ENCODE measurements at regions not wholly inside any gene's neighbourhood (a gene's known extent, or its start where the extent isn't known, plus 50 kb on each side); places are given as distances from the start of the nearest gene placed in this dataset.

DNA sequence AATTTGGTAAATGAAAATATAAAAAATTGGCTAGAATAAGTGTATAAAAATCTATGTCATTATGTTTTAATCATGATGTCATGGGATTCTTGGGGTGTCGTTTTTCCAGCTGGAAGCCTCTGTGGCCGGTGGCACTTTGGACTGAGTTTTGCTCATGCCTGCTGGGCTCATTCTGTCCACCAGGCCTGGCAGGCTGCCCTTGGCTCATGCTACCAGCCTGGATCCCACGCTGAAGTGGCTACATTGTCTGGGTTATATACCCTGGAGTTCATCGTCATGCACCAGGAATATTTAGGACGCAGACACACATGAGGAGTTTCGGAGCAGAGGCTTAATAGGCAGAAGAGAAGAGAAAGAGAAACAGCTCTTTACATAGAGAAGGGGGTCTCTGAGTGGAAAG is 1913.7 kb upstream of the WWC1 start:
- no peak for DNase-seq (ENCODE audit: low read depth)

DNA sequence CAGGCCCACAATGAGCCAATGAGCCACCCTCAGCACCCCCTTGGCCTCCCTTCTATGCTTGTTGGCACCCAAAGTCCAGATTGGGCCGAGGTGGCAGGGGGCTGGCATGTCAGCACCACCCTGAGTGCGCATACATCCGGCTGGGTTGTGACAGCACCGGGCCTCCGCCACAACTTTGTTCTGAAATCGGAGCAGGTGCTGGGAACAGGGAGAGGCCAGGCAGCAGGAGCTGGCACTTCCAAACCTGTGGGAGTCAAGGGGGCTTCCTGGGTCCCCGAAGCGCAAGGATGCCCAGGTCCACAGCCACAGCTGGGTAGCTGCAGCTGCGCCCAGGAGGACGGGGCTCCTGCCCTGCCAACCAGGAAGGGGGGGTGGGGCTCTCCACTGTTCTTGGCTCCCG is 1911.9 kb upstream of the WWC1 start:
- no peak for DNase-seq (ENCODE audit: low read depth)

DNA sequence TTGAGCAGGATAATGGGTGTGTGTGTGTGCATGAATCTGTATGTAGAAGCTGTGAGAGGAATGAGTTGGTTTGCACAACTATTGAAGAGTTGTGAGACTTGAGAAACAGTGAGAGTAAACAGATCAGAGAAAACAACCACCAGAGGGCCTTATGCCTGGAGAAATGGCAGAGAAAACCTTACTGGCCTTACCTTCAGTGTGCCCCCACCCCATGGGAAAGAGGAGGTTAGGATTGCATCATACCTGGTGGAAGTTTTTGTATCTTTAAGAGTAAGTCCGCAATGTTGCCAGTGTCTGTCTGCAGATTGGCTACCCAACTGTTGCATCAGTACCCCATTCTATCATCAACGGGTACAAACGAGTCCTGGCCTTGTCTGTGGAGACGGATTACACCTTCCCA is 1909.4 kb upstream of the WWC1 start:
- no peak for DNase-seq (ENCODE audit: low read depth)

GRCh38 chr5:166398131-166398530 is 1893.3 kb upstream of the WWC1 start:
- no peak for DNase-seq (ENCODE audit: low read depth)

DNA sequence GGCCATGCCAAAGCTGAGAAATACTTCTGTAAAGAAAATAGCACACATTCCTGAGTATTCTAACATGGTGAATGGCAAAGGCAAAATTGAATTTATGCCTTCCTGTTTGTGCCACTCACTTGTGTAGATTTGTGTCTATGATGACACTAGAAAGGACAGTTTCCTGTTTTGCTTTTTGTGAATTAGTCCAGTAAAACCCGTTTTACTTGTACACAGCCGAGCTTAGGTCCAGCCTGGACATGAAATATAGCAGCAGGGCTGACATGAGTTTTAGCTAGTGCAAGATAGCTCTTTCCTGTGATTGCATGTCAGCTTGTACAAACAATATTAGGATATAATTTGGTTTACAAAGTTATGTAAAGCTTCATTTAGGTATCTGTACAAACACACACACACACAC is 1891.7 kb upstream of the WWC1 start:
- no peak for DNase-seq (ENCODE audit: low read depth)

- DNase-seq (ENCODE audit: low read depth), result no peak
Measured at GRCh38 chr5:166401391-166401790, 1890.1 kb upstream of the WWC1 start.

- no peak for DNase-seq (ENCODE audit: low read depth)
Measured at GRCh38 chr5:166412191-166412590, 1879.3 kb upstream of the WWC1 start.

- DNase-seq (ENCODE audit: low read depth), result no peak
Measured at GRCh38 chr5:166427211-166427610, 1864.2 kb upstream of the WWC1 start.

DNA sequence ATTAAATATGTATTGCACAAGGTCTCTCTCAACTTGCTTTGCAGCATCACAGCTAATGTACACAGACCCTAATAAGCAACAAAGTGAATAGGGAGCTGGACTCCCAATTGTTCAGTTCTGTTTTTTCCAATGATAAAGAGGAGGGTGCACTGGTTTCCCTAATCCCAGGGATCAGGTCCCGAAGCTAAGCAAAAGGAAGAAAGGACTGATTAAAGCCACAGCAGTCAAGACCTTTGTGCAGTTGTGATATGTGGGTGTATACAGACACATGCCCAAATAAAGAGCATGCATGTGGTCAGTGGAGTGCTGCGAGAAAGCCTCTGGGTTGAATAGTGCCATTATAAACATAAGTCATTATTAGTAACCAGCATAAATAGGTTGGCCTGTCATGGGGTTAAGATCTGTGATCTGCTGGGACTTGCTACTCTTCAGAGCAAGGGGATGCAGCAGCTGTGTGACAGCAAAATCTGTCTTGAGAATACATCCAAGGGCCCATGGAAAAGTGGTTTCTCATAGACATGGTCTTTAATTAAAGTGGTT is 1863.1 kb upstream of the WWC1 start:
- DNase-seq (ENCODE audit: low read depth), result no peak

- DNase-seq (ENCODE audit: low read depth), result no peak
Measured at GRCh38 chr5:166430491-166431319, 1860.7 kb upstream of the WWC1 start.

GRCh38 chr5:166431456-166431855 is 1860.0 kb upstream of the WWC1 start:
- DNase-seq (ENCODE audit: low read depth), result no peak

GRCh38 chr5:166433679-166434078 is 1857.8 kb upstream of the WWC1 start:
- no peak for DNase-seq (ENCODE audit: low read depth)

DNA sequence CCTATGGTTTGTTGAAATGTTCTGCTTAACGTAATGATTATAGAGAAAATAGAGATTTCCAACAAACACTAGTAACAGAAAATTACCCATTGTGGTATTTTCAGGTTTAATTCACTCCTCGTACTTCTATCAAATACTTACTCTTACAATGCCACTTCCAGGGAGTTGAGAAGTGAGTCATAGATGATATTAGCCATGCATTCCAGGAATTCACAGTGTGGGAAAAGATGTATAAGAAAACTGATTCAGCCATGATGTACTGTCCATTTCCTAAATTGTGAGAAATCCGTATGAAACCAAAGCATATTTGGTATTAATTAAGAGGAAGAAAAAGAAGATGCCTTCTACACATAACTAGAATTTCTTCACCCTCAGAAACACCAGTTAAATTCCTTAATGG is 1854.6 kb upstream of the WWC1 start:
- DNase-seq (ENCODE audit: low read depth), result no peak

GRCh38 chr5:166486348-166486747 is 1805.1 kb upstream of the WWC1 start:
- no peak for DNase-seq (ENCODE audit: low read depth)

GRCh38 chr5:166488560-166488959 is 1802.9 kb upstream of the WWC1 start:
- DNase-seq (ENCODE audit: low read depth), result no peak

- DNase-seq (ENCODE audit: low read depth), result no peak
Measured at GRCh38 chr5:166493040-166493439, 1798.4 kb upstream of the WWC1 start.

DNA sequence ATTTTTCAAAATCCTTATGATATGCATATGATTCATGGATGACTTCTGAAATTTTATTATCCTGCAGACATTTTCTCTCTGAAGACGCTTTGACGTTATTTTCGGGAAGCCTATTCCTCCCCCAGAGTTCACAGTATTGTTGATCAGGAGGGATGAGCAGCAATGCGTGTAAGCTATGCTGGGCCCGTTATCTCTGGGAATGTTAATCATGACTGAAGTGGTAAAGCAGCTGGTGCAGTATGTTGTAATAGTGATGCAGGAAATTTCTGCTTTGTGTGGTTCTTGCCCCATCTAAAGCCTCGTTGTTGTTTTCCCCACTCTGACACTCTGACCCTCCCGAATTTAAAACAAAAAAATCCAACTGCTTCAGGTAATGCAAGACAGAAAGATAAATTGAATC is 1797.8 kb upstream of the WWC1 start:
- no peak for DNase-seq (ENCODE audit: low read depth)

DNA sequence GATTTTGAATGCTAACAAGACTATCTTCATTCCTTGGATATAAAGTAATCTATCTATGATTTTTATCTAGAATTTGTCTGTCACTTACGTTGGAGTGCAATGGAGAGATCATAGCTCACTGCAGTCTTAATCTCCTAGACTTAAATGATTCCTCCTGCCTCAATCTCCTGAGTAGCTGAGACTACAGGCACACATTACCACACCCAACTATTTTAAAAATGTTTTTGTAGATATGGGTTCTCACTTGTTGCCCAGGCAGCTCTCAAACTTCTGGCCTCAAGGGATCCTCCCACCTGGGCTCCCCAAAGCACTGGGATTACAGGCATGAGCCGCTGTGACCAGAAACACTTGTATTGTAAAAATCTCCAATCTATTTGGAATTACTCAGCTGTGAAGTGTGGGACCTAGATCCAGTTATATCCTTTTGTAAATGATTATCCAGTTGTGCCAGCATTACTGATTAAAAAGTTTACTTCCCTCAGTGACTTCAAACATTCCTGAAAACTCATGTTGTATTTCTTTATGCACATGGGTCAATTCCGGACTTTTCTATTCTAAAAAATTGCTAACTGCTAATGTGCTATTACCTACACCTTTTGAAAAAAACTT is 1793.8 kb upstream of the WWC1 start:
- DNase-seq (ENCODE audit: low read depth), result no peak

- no peak for DNase-seq (ENCODE audit: low read depth)
Measured at GRCh38 chr5:166499447-166500240, 1791.8 kb upstream of the WWC1 start.

DNA sequence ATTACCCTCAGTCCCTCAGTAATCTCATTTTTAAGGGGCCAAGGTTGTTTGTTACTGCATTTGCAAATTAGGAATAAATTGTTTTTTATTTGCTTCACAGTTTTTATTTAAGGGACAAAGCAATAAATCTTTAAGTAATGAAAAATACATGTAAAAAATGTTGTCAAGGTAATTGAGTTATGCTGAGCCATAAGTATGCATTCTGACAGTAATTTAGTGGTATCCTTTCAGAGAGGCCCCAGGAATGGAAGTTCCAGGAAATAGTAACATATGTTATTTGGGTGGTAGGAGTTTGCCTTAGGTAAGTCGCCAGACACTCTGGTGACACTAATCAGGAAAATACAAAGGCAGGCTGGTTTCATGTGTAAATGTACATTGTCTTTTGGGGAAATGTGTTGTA is 1787.9 kb upstream of the WWC1 start:
- DNase-seq (ENCODE audit: low read depth), result no peak

DNA sequence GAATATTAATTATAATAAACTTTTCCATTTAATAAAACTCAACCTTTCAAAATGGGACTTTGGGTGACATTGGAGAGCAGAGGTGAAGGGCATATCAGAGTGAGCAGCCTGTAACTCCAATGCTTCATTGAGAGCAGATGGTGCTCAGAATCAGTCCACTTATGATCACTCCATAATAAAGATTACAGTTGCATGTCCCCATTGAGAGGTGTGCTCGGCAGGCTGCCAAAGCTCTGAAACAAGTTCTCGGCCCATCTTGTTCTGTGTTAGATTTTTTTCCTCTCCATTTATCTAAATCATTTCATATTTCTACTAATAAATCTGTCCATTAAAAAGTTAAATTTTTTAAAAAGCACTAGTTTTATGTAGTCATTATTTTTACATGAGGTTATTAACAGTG is 1786.4 kb upstream of the WWC1 start:
- DNase-seq (ENCODE audit: low read depth), result no peak

DNA sequence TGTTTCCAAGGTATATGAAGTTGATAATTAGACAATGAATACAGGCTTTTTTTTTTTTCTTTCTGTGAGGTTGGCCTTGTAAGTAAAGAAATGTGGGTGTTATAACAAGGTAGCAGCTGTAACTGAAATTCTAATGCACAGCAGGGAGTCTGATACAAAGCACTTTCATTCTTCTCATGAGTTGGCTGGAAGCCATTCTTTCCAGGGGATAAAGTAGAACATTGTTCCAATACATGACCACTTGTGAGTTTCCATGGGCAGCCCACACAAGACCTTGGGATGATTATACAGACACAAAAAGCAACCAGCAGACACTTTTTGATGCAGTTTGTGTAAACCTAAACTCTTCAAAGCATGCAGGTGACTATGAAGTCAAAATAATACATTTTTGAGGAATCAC is 1785.9 kb upstream of the WWC1 start:
- DNase-seq (ENCODE audit: low read depth), result no peak

All from stimulated activated CD8-positive, alpha-beta memory T cell treated with anti-CD3 and anti-CD28 coated beads, Interleukin-15, amount 100 ng/mL, for 1 hour (primary cell).